Cardiac muscle cell (in vitro differentiated cells and primary cell): ENCODE measurements at regions not wholly inside any gene's neighbourhood (a gene's known extent, or its start where the extent isn't known, plus 50 kb on each side); places are given as distances from the start of the nearest gene placed in this dataset.

Source experiments
- DNase-seq, 2 donors: peaks; one replicate each; pipeline versions ENCODE4 v3.0.0 to v3.0.0-alpha.2; 2010 to 2017; ENCODE audit warnings: low read depth in 1 of 2, low spot score in 1 of 2
- H3K27ac ChIP-seq: fragments of 200-600 bp; sonication (generic); 2 replicates; pipeline ENCODE4 v1.5.1; 2016
- H3K27me3 ChIP-seq: fragments of 200-600 bp; sonication (generic); 2 replicates; pipeline ENCODE4 v1.6.0; 2016; ENCODE audit warnings: control low read depth
- H3K36me3 ChIP-seq: fragments of 200-600 bp; sonication (generic); 2 replicates; pipeline ENCODE4 v1.5.1; 2016; ENCODE audit warnings: control low read depth
- H3K4me1 ChIP-seq: fragments of 200-600 bp; sonication (generic); 2 replicates; pipeline ENCODE4 v1.8.1; 2017; ENCODE audit warnings: low read depth, mild to moderate bottlenecking, mixed run types
- H3K4me3 ChIP-seq: fragments of 200-600 bp; sonication (generic); 2 replicates; pipeline ENCODE4 v1.5.1; 2016; ENCODE audit warnings: mild to moderate bottlenecking
- H3K9me3 ChIP-seq: fragments of 200-600 bp; sonication (generic); 2 replicates; pipeline ENCODE4 v1.5.1; 2017; ENCODE audit warnings: low read depth, mild to moderate bottlenecking, control low read depth
- CTCF ChIP-seq: IDR thresholded peaks from 2 replicates; pipeline ENCODE4 v1.5.1; 2012; ENCODE audit warnings: low read depth, mild to moderate bottlenecking, low read length

DNA sequence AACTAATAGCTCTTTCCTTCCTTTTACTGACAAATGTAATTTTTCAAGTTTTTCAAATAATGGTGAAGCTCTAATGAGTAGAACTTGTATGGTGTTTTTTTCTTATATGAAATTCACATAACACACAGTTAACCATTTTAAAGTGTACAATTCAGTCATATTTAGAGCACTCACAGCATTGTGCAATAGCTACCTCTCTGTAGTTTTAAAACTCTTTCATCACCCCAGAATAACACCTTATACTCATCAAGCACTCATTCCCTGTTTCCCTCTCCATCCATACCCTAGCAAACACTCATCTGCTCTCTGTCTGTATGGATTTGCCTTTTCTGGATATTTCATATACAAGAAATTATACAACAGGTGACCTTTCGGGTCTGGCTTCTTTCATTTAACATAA, 207.9 kb upstream of the SLC38A2 start:
- Histone ChIP-seq H3K4me3 (no peak overlapping the region), H3K36me3 (no peaks in the 10 kb centered on the region), H3K27ac (no peak overlapping the region), H3K27me3 (no peaks in the 10 kb centered on the region), H3K9me3 (no peaks in the 10 kb centered on the region), H3K4me1 (peaks cover under 1% of the 10 kb centered on the region)
- no peak for DNase-seq
- no peak for TF ChIP-seq CTCF

DNA sequence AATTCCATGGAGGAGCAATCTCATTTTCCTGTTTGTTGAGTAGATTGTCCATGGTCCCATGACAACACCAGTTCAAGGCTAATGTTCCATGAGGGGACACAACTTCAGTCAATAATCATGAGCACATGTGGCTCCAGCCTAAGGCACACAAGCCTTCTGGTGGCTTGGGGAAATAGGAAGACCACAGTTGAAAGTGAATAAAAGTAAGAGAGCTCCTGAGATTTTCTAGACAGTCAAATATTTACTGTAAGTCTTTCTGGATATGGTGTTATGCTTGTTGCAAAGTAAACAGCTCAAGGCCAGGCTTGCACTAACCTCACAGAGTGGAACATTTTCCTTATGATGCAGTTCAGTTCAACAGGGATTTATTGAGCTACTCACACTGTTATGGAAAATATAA, 206.9 kb upstream of the SLC38A2 start:
- no peaks in the 10 kb centered on the region for H3K27me3 ChIP-seq
- no peak for TF ChIP-seq CTCF

GRCh38 chr12:46578190-46578982, 205.8 kb upstream of the SLC38A2 start:
- H3K27ac ChIP-seq = no peak overlapping the region
- H3K4me3 ChIP-seq = no peak overlapping the region
- TF ChIP-seq CTCF = no peak
- DNase-seq = no peak
- H3K9me3 ChIP-seq = no peaks in the 10 kb centered on the region
- H3K4me1 ChIP-seq = no peaks in the 10 kb centered on the region
- H3K27me3 ChIP-seq = no peaks in the 10 kb centered on the region
- H3K36me3 ChIP-seq = no peaks in the 10 kb centered on the region

More for the DNA sequence above, 206.9 kb upstream of the SLC38A2 start:
- Histone ChIP-seq H3K4me3 (no peak overlapping the region), H3K9me3 (no peaks in the 10 kb centered on the region), H3K27ac (no peak overlapping the region), H3K36me3 (no peaks in the 10 kb centered on the region), H3K4me1 (no peaks in the 10 kb centered on the region)
- no peak for DNase-seq

DNA sequence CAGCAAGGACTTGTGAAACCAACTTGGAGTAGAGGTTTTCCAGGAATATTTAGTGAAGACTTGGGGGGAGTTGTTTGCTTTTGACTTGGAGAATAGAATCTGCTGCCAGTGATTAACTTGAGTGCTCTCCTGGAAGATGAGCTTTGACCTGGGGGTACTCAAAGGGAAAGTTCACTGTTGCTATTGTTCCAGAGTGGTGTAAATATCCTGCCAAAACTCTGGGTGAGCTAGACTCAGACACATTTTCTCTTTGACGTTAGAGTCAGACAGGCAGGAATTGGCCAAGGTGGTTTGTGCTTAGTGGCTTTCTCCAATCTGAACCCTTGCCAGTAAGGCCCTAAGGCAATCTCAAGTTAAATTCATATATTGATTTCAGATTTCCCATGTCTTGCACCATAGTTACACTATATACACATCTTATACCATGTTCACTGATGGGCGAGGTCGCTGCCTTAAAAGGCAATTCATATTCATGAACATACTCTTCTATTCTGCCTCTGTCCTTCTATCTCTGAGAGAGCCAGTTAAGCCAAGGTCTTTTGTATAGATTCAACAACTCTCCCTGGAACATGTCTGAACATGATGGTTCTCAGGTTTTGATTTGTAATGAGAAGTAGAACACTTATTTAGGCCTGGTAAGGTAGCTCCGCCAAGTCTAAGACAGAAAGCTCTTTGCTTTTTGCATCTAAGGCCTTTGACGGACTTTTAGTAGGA, 204.6 kb upstream of the SLC38A2 start:
- Histone ChIP-seq H3K4me1 (no peaks in the 10 kb centered on the region), H3K27ac (no peak overlapping the region), H3K36me3 (no peaks in the 10 kb centered on the region), H3K4me3 (no peak overlapping the region), H3K27me3 (no peaks in the 10 kb centered on the region), H3K9me3 (no peaks in the 10 kb centered on the region)
- no peak for TF ChIP-seq CTCF
- no peak for DNase-seq

GRCh38 chr12:46574847-46575246, 202.3 kb upstream of the SLC38A2 start:
- no peaks in the 10 kb centered on the region for H3K9me3 ChIP-seq
- DNase-seq = no peak
- no peak for TF ChIP-seq CTCF
- H3K4me3 ChIP-seq = no peak overlapping the region
- no peaks in the 10 kb centered on the region for H3K4me1 ChIP-seq
- H3K36me3 ChIP-seq = no peaks in the 10 kb centered on the region
- H3K27me3 ChIP-seq = no peaks in the 10 kb centered on the region
- H3K27ac ChIP-seq = no peak overlapping the region
